SK-N-MC (cell line): ENCODE measurements at regions not wholly inside any gene's neighbourhood (a gene's known extent, or its start where the extent isn't known, plus 50 kb on each side); places are given as distances from the start of the nearest gene placed in this dataset.

Source experiments
- DNase-seq: peaks from one replicate; pipeline ENCODE4 v3.0.0-alpha.2; 2011; ENCODE audit warnings: low read depth, low spot score
- H3K27ac ChIP-seq: fragments of 200-600 bp; sonication (generic); 2 replicates; pipeline ENCODE4 v1.5.1; 2016; ENCODE audit warnings: mixed run types
- H3K36me3 ChIP-seq: fragments of 200-600 bp; sonication (generic); 2 replicates; pipeline ENCODE4 v1.6.1; 2017; ENCODE audit warnings: antibody characterized with exemption, low read length, mixed read lengths; ENCODE audit not compliant: insufficient read depth
- H3K4me3 ChIP-seq: fragments of 200-600 bp; sonication (generic); 2 replicates; pipeline ENCODE4 v1.5.1; 2016
- H3K9ac ChIP-seq: fragments of 200-600 bp; sonication (generic); 2 replicates; pipeline ENCODE4 v1.8.0; 2017; ENCODE audit warnings: mixed run types, mixed read lengths; ENCODE audit not compliant: insufficient read length
- H3K9me3 ChIP-seq: fragments of 200-600 bp; sonication (generic); 2 replicates; pipeline ENCODE4 v1.6.1; 2017; ENCODE audit warnings: low read depth, mild to moderate bottlenecking, antibody characterized with exemption, low read length, moderate library complexity, mixed read lengths
- EZH2 ChIP-seq: fragments of 200-600 bp; sonication (generic); IDR thresholded peaks from one replicate; pipeline ENCODE4 v1.6.1; 2017; ENCODE audit warnings: antibody characterized with exemption
- FOXP2 ChIP-seq: optimal IDR thresholded peaks from 2 replicates; pipeline ENCODE3; 2011; ENCODE audit warnings: mild to moderate bottlenecking, moderate library complexity; ENCODE audit not compliant: insufficient read depth; ENCODE audit errors: extremely low read length, control extremely low read depth
- POLR2AphosphoS5 ChIP-seq: IDR thresholded peaks from 2 replicates; pipeline ENCODE4 v1.6.1; 2012; ENCODE audit warnings: mild to moderate bottlenecking, low read depth, low read length, borderline replicate concordance

DNA sequence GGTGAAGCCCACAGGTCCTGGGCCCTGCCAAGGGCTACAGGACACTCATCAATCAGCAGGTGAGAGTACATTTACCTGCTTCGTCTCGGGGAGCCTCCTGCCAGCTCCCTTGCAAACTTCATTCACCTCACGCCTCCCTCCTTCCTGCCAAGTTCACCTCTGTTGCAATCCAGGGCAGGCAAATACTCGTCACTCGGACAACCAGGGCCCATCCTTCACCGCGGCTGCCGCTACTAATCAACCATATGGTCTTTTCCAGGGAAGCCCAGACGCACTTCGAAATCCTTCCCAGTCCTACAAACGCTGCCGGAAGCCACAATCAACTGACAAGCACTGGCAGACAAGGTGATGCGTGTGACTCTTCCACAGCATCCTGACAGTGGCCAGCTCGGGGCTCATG lies 200.7 kb upstream of the NSMCE3 start:
- H3K27ac ChIP-seq, result no peak overlapping the region
- H3K9ac ChIP-seq, result no peak overlapping the region
- DNase-seq, result no peak
- TF ChIP-seq EZH2 (no peak), POLR2AphosphoS5 (no peak), FOXP2 (no peak)
- H3K36me3 ChIP-seq, result no peaks in the 10 kb centered on the region
- no peaks in the 10 kb centered on the region for H3K9me3 ChIP-seq
- H3K4me3 ChIP-seq, result no peak overlapping the region

- no peak for TF ChIP-seq POLR2AphosphoS5
- TF ChIP-seq EZH2, result no peak
- no peak for TF ChIP-seq FOXP2
- Histone ChIP-seq H3K36me3 (no peaks in the 10 kb centered on the region), H3K9me3 (no peaks in the 10 kb centered on the region), H3K27ac (no peak overlapping the region), H3K4me3 (no peak overlapping the region), H3K9ac (no peak overlapping the region)
- DNase-seq, result no peak
Measured at GRCh38 chr15:29468899-29469298, 199.3 kb upstream of the NSMCE3 start.

GRCh38 chr15:29467091-29467490 lies 197.5 kb upstream of the NSMCE3 start:
- no peaks in the 10 kb centered on the region for H3K9me3 ChIP-seq
- TF ChIP-seq POLR2AphosphoS5 (no peak), EZH2 (no peak), FOXP2 (no peak)
- H3K27ac ChIP-seq, result no peak overlapping the region
- H3K9ac ChIP-seq, result no peak overlapping the region
- no peaks in the 10 kb centered on the region for H3K36me3 ChIP-seq
- no peak overlapping the region for H3K4me3 ChIP-seq
- no peak for DNase-seq

DNA sequence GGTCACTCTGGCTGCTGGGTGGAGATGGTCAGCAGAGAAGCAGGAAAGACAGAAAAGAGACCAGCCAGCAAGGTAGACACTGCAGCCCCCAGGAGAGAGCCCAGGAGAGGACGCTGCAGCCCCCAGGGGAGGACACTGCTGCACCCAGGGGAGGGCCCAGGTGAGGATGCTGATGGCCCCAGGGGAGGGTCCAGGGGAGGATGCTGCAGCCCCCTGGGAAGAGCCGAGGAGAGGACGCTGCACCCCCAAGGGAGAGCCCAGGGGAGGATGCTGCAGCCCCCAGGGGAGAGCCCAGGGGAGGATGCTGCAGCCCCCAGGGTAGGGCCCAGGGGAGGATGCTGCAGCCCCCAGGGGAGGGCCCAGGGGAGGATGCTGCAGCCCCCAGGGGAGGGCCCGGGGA lies 196.7 kb upstream of the NSMCE3 start:
- DNase-seq, result no peak
- no peak overlapping the region for H3K4me3 ChIP-seq
- H3K36me3 ChIP-seq, result no peaks in the 10 kb centered on the region
- no peak overlapping the region for H3K9ac ChIP-seq
- no peak for TF ChIP-seq EZH2
- TF ChIP-seq FOXP2, result no peak
- TF ChIP-seq POLR2AphosphoS5, result no peak
- H3K27ac ChIP-seq, result no peak overlapping the region
- H3K9me3 ChIP-seq, result no peaks in the 10 kb centered on the region

GRCh38 chr15:29465816-29466215 lies 196.2 kb upstream of the NSMCE3 start:
- no peak for TF ChIP-seq EZH2
- TF ChIP-seq POLR2AphosphoS5, result no peak
- TF ChIP-seq FOXP2, result no peak
- H3K27ac ChIP-seq, result no peak overlapping the region
- no peak overlapping the region for H3K4me3 ChIP-seq
- H3K9ac ChIP-seq, result no peak overlapping the region
- no peaks in the 10 kb centered on the region for H3K36me3 ChIP-seq
- H3K9me3 ChIP-seq, result no peaks in the 10 kb centered on the region
- no peak for DNase-seq

GRCh38 chr15:29465196-29465595 lies 195.6 kb upstream of the NSMCE3 start:
- Histone ChIP-seq H3K36me3 (no peaks in the 10 kb centered on the region), H3K9me3 (no peaks in the 10 kb centered on the region), H3K9ac (no peak overlapping the region), H3K4me3 (no peak overlapping the region), H3K27ac (no peak overlapping the region)
- TF ChIP-seq EZH2, result no peak
- TF ChIP-seq FOXP2, result no peak
- no peak for TF ChIP-seq POLR2AphosphoS5
- no peak for DNase-seq

DNA sequence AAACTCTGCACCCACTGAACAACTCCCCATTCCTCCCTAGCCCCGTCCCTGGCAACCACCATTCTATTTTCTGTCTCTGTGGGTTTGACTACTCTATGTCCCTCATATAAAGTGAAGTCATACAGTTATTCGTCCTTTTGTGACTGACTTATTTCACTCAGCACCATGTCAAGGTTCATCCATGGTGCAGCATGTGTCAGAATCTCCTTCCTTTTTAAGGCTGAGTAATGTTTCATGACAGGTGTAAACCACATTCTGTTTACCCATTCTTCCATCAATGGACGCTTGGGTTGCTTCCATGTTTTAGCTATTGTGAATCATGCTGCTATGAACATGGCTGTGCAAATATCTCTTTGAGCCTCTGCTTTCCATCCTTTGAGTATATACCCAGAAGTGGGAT lies 192.3 kb upstream of the NSMCE3 start:
- H3K9me3 ChIP-seq, result no peaks in the 10 kb centered on the region
- no peak for TF ChIP-seq FOXP2
- no peak for TF ChIP-seq POLR2AphosphoS5
- TF ChIP-seq EZH2, result no peak
- no peaks in the 10 kb centered on the region for H3K36me3 ChIP-seq
- H3K9ac ChIP-seq, result no peak overlapping the region
- no peak overlapping the region for H3K27ac ChIP-seq
- H3K4me3 ChIP-seq, result no peak overlapping the region
- no peak for DNase-seq

GRCh38 chr15:29458361-29458760 lies 188.7 kb upstream of the NSMCE3 start:
- no peak for TF ChIP-seq FOXP2
- no peak for TF ChIP-seq EZH2
- no peak for TF ChIP-seq POLR2AphosphoS5
- no peak for DNase-seq
- H3K4me3 ChIP-seq, result no peak overlapping the region

DNA sequence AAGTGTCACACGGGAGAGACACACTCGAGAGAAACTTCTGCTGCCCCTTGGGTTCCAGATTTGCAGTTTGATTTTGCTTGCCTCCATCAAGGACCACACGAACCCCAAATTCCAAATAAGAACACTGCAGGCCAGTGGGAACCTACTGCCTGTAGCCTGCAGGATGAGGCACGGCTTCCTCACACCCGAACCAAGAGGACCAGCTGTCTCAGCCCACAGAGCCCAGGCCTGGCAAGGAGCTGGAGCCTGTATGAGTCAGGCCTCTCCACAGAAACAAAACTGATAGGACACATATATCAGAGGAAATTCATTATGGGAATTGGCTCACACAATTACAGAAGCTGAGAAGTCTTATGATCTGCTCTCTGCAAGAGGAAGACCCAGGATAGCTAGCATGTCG lies 188.1 kb upstream of the NSMCE3 start:
- H3K27ac ChIP-seq, result no peak overlapping the region
- H3K36me3 ChIP-seq, result no peaks in the 10 kb centered on the region
- no peak overlapping the region for H3K4me3 ChIP-seq
- TF ChIP-seq FOXP2 (no peak), POLR2AphosphoS5 (no peak), EZH2 (no peak)
- DNase-seq, result no peak
- no peak overlapping the region for H3K9ac ChIP-seq
- H3K9me3 ChIP-seq, result no peaks in the 10 kb centered on the region

More at GRCh38 chr15:29458361-29458760, 188.7 kb upstream of the NSMCE3 start:
- H3K9me3 ChIP-seq, result no peaks in the 10 kb centered on the region
- H3K36me3 ChIP-seq, result no peaks in the 10 kb centered on the region
- no peak overlapping the region for H3K27ac ChIP-seq
- H3K9ac ChIP-seq, result no peak overlapping the region

DNA sequence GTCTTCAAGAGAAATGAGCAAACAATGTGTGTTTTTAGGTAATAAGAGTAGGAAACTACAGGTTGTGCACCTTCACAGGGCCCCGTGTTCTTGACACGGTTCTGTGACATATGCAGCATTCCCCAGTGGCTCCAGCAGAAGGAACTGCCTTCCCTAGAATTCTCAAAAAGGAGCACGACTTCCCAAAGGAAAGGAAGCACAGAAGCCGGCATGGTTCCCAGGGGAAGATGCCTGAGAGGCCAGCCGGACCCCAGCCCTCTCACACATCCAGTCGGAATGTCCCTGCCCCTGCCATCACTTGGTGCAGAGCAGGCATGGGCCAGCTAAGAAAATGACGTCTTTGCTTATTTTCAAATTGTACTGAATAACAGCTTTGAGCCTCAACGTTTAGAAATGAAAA lies 187.3 kb upstream of the NSMCE3 start:
- no peak overlapping the region for H3K9ac ChIP-seq
- no peak for DNase-seq
- H3K27ac ChIP-seq, result no peak overlapping the region
- no peak overlapping the region for H3K4me3 ChIP-seq
- TF ChIP-seq POLR2AphosphoS5, result no peak
- H3K9me3 ChIP-seq, result no peaks in the 10 kb centered on the region
- H3K36me3 ChIP-seq, result no peaks in the 10 kb centered on the region
